Globus pallidus (tissue), 1 donor: ENCODE measurements at regions not wholly inside any gene's neighbourhood (a gene's known extent, or its start where the extent isn't known, plus 50 kb on each side); places are given as distances from the start of the nearest gene placed in this dataset.

Source experiments
- DNase-seq: peaks from one replicate; pipeline ENCODE4 v3.0.0-alpha.2; 2015; ENCODE audit warnings: low spot score

GRCh38 chr9:89810431-89810830 is 205.6 kb downstream of the GADD45G start:
- no peak for DNase-seq

GRCh38 chr9:89811356-89811755 is 206.5 kb downstream of the GADD45G start:
- DNase-seq = no peak

- no peak for DNase-seq
Measured at GRCh38 chr9:89811886-89812450, 207.2 kb downstream of the GADD45G start.

- DNase-seq = no peak
Measured at GRCh38 chr9:89812556-89813181, 207.9 kb downstream of the GADD45G start.

- DNase-seq = no peak
Measured at GRCh38 chr9:89813482-89813881, 208.7 kb downstream of the GADD45G start.

- peak; percentile 51 for DNase-seq
Measured at GRCh38 chr9:89814340-89815040, 209.7 kb downstream of the GADD45G start.

GRCh38 chr9:89815061-89815902 is 210.5 kb downstream of the GADD45G start:
- DNase-seq = no peak

GRCh38 chr9:89815903-89816573 is 211.2 kb downstream of the GADD45G start:
- DNase-seq = peak; percentile 41

GRCh38 chr9:89817151-89817950 is 212.5 kb downstream of the GADD45G start:
- DNase-seq = no peak

- no peak for DNase-seq
Measured at GRCh38 chr9:89820337-89820736, 215.5 kb downstream of the GADD45G start.

- no peak for DNase-seq
Measured at GRCh38 chr9:89821081-89821480, 216.3 kb downstream of the GADD45G start.

GRCh38 chr9:89822996-89823395 is 218.2 kb downstream of the GADD45G start:
- no peak for DNase-seq

- DNase-seq = no peak
Measured at GRCh38 chr9:89825669-89826068, 220.9 kb downstream of the GADD45G start.

- no peak for DNase-seq
Measured at GRCh38 chr9:89826186-89826585, 221.4 kb downstream of the GADD45G start.

GRCh38 chr9:89829346-89829745 is 224.5 kb downstream of the GADD45G start:
- no peak for DNase-seq

- no peak for DNase-seq
Measured at GRCh38 chr9:89835666-89836065, 230.9 kb downstream of the GADD45G start.

- no peak for DNase-seq
Measured at GRCh38 chr9:89837162-89837933, 232.5 kb downstream of the GADD45G start.

- no peak for DNase-seq
Measured at GRCh38 chr9:89837934-89838310, 233.1 kb downstream of the GADD45G start.

- no peak for DNase-seq
Measured at GRCh38 chr9:89838621-89839020, 233.8 kb downstream of the GADD45G start.

- no peak for DNase-seq
Measured at GRCh38 chr9:89839449-89839848, 234.6 kb downstream of the GADD45G start.
